ENCODE measurements at regions not wholly inside any gene's neighbourhood (a gene's known extent, or its start where the extent isn't known, plus 50 kb on each side); places are given as distances from the start of the nearest gene placed in this dataset.
A peak's percentile ranks its signal among the peaks of the same experiment; 100 is the strongest.

- no peak for DNase-seq
Observed at GRCh38 chr3:34323517-34323916, 525.1 kb downstream of the PDCD6IP start.

GRCh38 chr3:34346656-34347055 lies 548.2 kb downstream of the PDCD6IP start:
- DNase-seq, result no peak

GRCh38 chr3:34351882-34352777 lies 553.7 kb downstream of the PDCD6IP start:
- DNase-seq, result no peak

- no peak for DNase-seq
Observed at GRCh38 chr3:34352778-34353331, 554.4 kb downstream of the PDCD6IP start.

GRCh38 chr3:34357461-34357860 lies 559.0 kb downstream of the PDCD6IP start:
- DNase-seq, result no peak

GRCh38 chr3:34359064-34359463 lies 560.6 kb downstream of the PDCD6IP start:
- no peak for DNase-seq

- no peak for DNase-seq
Observed at GRCh38 chr3:34360713-34361112, 562.3 kb downstream of the PDCD6IP start.

GRCh38 chr3:34361921-34362320 lies 563.5 kb downstream of the PDCD6IP start:
- DNase-seq, result peak; percentile 15

- no peak for DNase-seq
Observed at GRCh38 chr3:34362910-34363309, 564.5 kb downstream of the PDCD6IP start.

- no peak for DNase-seq
Observed at GRCh38 chr3:34363881-34364280, 565.5 kb downstream of the PDCD6IP start.

- no peak for DNase-seq
Observed at GRCh38 chr3:34364335-34364734, 565.9 kb downstream of the PDCD6IP start.

GRCh38 chr3:34365231-34365630 lies 566.8 kb downstream of the PDCD6IP start:
- no peak for DNase-seq

GRCh38 chr3:34365771-34366170 lies 567.3 kb downstream of the PDCD6IP start:
- no peak for DNase-seq

- DNase-seq, result no peak
Observed at GRCh38 chr3:34367521-34367920, 569.1 kb downstream of the PDCD6IP start.

GRCh38 chr3:34374521-34374920 lies 576.1 kb downstream of the PDCD6IP start:
- no peak for DNase-seq

GRCh38 chr3:34376691-34377090 lies 578.3 kb downstream of the PDCD6IP start:
- DNase-seq, result no peak

GRCh38 chr3:34377961-34378360 lies 579.5 kb downstream of the PDCD6IP start:
- no peak for DNase-seq

GRCh38 chr3:34381243-34381642 lies 582.8 kb downstream of the PDCD6IP start:
- no peak for DNase-seq

GRCh38 chr3:34382859-34383258 lies 584.4 kb downstream of the PDCD6IP start:
- DNase-seq, result no peak

- DNase-seq, result no peak
Observed at GRCh38 chr3:34386309-34386708, 587.9 kb downstream of the PDCD6IP start.

- no peak for DNase-seq
Observed at GRCh38 chr3:34387826-34388564, 589.6 kb downstream of the PDCD6IP start.

- no peak for DNase-seq
Observed at GRCh38 chr3:34388830-34389229, 590.4 kb downstream of the PDCD6IP start.

- DNase-seq, result no peak
Observed at GRCh38 chr3:34394978-34395748, 596.7 kb downstream of the PDCD6IP start.
